Activated CD4-positive, alpha-beta T cell treated with anti-CD3 and anti-CD28 coated beads for 4 hours (primary cell): ENCODE measurements at regions not wholly inside any gene's neighbourhood (a gene's known extent, or its start where the extent isn't known, plus 50 kb on each side); places are given as distances from the start of the nearest gene placed in this dataset.

Source experiments
- DNase-seq, 2 donors: peaks; one replicate each; pipeline ENCODE4 v3.0.0-alpha.2; 2020

DNA sequence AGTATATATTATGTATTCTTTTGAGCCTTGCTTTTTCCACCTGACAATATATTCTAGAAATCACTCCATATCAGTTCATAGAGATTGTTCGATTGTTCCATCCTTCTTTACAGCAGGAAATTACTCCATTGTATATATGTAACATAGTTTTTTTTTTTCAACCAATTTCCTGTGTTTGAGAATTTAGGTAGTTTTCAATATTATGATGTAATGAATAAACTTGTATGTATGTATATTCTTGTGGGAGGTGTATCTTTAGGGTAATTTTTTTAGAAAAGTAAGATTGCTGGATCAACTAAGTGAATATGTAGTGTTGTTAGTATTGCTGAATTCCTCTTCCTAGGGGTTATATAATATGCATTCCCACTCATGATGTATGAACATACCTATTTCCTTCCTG is 165.9 kb upstream of the PITX1 start:
- DNase-seq, result no peak

DNA sequence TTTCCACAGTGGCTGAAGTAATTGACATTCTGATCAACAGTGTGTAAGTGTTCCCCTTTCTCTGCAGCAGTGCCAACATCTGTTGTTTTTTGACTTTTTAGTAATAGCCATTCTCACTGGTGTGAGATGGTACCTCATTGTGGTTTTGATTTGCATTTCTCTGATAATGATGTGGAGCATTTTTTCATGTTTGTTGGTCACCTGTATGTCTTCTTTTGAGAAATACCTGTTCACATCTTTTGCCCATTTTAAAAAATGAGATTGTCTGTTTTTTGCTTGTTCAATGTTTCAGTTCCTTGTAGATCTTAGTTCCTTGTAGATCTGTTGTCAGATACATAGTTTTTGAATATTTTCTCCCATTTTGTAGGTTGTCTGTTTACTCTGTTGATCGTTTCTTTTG is 162.5 kb upstream of the PITX1 start:
- DNase-seq, result no peak

DNA sequence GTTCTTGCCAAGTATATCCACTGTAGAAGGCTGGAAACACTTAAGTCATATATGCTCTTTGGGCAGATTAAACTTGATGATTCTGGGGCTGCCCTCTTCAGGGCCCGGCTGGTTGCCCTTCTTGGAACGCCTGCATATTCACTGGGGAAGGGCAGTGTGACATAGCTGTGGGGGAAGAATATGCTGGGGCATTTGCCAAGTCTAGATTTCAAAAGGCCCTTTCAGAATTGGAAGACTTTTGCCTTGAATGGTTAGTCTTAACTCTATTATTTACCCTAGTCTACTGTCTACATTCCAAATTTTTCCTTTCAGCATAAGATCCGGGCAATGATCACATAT is 161.2 kb upstream of the PITX1 start:
- DNase-seq, result no peak

DNA sequence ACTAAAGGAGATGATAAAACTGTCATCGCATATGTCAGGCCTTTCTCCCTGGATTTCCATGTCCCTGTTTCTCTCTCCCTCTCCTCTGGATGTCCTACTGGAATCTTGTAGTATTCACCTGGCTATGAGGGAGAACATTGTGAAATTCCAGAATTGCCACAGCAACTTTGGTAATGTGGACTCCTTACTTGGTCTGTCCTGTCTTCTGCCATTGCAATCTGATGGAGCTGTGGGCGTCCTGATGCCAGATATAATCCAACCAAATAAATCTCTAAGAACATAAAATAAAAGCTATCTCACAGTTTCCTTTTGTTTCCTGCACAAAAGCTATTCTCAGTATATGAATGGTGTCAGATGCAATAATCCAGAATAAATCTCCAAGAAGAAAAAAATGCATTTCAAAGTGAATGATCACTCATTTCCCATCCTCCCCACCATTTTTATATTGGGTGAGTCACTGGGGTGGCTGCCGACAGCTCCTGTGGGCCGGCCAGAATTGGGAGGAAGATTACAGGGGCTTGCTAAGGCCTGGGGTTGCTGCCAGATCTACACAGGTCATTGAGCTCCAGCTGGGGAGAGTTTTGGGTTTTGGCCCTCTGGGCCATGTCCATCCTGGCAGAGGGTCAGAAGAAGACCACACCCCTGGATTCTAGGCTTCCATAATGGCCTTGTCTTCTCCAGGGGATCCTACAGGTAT is 160.7 kb upstream of the PITX1 start:
- DNase-seq, result no peak

DNA sequence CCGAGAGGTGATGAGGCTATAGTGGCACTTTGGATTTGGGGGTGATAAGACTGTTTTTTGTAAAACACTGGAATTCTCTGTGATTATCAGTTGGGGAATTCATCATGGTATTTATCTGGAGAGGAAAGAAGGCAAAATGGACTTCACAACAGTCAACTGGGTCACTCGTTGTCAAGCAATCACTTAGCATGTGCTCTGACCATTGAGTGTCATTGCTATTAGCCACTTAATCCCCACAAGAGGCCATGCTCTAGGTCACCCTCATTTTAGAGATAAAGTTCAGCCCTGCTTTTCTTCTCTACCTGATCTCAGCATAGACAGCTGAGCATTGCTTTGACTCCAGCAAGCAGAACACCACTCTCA is 160.1 kb upstream of the PITX1 start:
- no peak for DNase-seq

DNA sequence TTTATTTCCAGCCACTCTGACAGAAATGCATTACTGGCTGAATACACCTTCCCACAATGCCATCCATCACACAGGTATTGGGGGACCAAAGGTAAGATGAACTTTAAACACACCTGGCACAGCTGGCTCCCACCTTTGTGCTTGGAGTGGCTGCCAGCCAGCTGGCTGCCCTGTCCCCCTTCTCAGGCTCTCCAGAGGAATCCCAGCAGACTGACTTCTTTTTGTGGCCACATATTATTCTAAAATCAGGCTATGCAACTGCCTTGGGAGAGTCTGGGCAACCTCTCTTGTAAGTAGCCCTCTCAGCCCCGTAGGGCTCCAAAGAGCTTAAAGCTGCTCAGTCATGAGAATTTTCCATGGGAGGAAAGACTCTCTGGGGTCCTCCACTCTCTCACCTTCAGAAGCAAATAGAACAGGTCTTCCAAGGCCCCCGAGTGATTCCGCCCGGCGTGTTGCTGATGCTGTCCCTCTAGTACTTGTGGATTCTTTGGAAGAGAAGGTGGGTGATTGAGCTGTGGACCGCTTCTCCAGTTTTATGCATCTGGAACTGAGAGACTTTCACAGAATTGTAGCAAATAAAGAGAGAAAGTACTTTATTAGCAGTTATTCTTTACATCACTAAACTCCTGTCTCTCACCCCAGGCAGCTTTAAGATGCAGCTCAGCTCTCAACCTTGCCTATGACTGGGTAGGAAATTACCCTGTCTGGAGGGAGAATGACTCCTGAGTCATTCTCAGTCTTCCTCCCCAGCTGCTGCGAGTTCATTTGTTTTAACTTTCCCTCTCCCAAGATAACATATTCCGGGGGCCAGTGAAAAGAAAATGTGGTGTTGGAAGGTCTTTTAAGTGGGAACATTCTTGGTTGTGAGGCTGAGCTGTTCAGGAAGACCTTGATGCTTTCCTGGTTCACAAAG is 159.4 kb upstream of the PITX1 start:
- no peak for DNase-seq

DNA sequence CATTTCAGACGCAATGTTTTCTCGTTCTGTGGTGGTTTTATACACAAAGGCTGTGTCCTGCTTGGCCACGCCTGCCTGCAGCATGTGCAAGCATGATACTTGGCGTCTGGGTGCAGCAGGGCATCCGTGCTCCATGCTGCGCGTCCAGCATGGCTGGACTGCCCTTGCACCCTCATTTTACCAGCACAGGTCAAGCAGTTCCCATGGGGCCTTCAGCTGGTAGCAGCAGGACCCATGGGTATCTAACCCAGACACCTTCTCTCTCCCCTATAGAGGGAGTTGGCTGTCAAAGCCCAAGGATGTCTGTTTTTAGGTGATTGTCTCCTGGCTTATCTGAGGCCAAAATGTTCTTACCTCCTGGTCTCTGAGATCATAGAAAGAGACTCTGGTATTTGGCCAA is 158.3 kb upstream of the PITX1 start:
- no peak for DNase-seq

DNA sequence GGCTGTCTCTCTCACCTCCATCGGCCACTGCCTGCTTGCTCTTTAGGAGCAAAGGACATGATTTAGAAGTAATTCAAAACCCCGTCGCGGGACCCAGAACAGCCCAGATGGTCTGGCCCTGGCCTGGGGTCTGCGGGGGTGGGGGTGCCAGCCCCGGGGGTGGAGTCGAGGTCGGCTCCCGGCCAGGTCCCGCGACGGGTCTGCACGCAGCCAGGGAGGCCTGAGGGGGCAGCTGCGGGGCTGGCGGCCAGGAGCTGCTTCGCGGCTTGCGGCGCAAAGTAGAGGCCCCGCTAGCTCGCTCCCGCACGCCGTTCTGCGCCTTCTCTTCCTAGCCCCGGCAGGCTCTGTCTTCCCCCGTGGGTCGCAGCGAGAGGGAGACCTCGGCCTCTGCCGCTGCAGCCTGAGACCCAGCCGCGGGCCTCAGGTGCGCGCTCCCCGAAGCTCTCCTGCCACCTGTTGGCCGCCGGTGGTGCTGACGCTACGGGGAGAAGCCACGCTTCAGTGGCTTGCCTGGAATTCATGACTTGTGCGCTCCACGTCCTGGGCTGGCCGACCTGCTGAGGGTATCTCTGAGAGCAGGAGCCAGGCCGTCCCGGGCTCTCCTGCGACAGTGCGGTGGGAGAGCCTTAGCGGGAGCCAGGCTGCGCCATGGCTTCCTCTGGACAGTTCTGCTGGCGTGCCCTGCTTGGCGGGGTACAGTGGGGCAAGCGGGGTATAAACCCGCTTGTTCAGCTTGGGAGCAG is 157.2 kb upstream of the PITX1 start:
- peak; percentile 52 to 66 for DNase-seq

DNA sequence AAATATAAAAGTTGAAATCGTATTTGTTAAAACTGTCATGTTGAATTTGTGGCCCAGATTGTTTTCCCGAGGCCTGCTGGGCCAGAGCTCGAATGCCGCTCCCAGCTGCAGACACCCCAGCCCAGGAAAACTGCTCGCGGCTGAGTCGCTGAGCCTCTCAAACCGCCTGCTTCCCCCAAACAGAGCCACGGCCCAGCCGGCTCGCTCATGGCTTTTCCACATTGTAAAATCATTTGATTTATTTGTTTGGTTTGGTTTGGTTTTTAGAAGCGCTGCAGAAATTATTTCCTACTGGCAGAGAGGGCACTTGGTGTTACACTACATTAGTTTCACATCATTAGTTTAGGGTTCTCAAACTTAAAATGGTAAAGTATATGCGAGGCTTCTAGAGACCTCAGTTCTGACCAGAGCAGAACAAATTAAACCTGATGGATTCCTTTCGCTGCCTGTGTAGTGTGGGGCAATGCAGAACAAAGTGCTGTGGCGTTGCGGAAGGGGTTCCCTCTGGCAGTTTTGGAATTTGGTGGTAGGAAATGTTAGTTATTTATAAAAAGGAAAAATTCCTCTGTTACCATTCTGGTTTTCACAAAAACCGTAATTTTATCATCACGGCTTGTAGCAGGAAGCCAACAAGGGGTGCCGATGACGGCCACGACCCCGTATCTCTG is 156.5 kb upstream of the PITX1 start:
- DNase-seq, result no peak

DNA sequence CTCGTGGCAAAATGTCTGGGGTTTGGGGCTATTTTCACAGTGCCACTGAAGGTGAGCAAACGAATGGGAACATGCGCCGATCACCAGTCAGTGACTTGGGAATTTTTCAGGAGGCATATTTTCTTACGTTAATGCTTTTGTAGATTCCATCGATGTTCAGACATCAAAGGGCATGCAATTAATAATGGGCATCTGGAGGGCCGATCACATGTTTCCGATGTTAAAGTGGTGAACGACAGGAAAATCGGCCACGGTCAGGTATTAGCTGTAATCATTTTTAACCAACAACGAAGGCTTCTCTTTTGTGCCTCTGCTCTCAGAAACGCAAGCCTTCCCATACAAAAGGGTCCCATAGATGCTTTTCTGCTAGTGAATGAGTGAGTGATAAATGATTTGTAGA is 155.0 kb upstream of the PITX1 start:
- DNase-seq, result no peak

DNA sequence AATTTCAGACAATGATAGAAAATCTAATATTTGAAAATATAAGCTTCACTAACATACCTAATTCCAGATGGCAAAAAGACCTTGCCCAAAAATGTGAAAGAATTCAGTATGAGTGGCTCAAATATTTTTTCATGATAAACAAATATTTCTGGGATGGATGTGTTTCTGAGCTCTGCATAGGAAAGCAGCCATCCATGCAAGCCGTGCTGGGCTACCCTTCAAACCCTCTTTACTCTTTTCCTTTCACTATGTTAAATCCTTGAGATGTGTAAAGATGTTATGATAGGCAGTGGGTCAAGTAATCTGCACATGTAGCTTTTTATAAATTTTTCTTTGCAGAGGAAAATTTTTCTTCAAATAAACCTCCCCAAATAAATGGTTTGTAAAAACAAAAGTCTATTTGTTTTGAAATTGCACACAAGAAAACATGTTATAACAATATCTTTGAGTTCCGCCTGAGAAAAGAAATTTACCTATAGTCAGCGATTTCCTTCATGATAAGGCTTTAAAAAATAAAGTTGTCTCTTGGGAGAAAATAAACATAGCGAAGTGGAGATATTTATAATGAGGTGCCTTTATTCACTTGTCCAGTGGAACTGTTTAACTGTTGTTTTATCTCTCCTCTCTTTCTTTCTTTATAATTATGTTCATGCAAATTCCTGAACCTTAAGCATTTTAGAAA is 154.3 kb upstream of the PITX1 start:
- no peak for DNase-seq

DNA sequence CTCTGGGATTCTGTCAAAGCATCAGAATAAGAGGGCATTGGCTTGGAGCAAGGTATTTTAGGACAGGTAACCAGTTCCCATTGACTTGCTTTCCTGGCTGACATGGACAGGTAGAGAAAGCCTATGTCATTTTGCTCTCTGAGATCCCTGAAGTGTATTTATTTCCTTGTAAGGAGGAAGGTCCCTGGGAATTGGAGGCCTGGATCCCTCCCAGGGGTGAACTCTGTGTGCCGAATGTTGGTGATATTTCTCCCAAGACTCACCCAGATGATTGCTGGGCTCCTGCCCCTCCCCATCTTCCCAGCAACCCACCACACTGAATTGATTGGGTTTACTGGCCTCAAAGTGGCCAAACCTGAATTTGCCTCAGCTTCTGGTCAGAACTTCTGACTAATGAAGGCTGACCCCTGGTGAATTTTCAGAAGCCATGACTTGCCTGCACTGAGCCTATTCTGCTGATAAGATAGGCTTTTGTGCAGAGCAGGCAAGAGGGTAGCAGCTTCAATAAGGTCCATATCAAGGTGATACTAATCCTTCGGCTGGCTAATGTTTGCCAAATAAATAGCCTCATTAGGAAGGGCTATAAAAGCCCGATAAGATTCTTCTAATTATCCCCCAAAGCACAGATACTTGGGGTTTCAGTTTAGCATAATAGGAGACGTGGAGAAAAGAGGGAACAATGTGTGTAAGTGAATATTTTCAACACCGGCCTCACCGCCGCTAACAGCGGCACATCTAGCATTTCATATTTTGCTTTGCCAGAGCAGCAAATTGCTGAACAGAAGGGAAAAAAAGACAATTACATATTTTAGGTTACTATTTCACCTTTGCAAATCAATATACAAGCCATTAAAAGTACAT is 152.9 kb upstream of the PITX1 start:
- no peak for DNase-seq

DNA sequence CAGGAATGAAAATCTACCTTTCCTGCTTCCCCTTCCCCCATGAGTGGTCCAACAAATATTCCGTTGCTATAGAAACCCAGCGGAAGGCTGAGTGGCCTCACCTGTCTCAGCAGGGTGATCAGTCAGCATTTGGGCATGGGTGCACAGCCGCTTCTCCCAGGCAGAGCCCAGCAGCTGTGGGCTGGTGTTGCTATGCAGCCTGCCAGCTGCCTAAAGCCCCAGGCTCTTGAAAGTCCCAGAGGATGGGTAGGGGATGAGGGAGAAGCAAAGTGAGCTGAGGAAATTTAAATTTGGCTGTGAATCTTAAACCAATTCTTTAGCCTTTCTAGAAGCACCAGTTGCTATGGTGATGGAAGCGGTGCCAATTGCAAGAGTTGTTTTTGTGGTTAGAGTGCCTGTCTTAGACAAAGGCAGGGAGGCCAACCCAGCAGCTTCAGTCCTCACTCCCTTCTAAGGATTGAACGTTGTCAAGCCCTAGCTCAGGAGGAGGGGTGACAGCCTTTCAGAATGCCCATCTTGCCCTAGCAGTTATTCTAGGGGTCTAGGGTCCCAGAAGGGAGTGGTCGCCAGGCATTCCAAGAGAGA is 151.5 kb upstream of the PITX1 start:
- DNase-seq, result no peak

DNA sequence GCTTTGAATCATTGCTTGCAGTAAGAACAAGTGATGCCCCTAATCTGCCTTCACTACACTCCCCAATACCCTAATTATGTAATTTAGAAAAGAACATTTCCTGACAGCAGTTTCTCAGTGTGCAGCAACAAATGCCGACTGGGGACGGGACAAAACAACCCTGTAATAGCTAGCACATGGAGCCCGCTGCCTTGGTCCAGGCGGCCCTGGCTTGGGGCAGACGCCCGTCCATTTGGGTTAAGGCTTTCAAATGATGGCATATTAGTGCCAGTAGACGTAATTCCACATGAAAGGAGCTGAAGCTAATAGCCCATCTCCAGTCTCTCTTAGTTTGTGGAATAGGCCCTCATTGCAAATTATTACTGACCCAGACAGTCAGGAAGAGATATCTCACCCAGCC is 150.6 kb upstream of the PITX1 start:
- DNase-seq, result no peak

DNA sequence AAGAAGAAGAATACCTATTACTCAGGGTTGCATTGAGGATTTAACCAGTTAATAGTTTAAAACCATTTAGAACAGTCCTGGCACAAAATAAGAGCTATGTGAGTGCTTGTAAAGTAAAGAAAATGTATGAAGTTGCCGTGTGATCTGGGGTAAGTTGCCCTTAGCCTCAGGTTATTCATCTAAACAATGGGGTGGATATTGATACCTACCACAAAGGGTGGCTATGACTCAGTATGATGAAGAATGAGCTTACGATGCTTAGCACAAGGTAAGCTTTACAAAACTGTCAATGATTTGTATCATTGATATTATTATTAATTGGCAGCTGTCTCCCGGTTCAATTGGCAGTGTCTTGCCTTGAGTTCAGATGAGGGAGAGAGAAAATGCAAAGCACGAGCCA is 149.4 kb upstream of the PITX1 start:
- DNase-seq, result no peak

DNA sequence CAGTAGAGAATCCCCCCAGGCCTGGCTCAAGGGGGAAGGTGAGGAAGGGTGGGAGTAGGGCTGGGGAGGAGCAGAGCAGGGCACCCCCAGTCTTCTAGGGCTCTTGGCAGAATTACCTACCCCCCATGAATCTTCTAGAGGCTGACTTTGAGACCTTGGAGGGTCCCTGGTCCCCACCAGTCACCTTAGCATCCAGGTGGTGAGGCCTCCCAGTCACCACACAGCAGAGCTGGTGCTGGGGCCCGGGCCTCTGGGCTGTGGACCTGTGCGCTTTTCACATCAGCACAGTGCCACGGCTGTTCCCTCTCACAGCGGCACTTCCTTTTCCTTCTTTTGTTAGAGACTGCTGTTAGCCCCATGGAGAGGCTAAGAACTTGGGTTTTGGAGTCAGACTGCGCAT is 148.6 kb upstream of the PITX1 start:
- no peak for DNase-seq

DNA sequence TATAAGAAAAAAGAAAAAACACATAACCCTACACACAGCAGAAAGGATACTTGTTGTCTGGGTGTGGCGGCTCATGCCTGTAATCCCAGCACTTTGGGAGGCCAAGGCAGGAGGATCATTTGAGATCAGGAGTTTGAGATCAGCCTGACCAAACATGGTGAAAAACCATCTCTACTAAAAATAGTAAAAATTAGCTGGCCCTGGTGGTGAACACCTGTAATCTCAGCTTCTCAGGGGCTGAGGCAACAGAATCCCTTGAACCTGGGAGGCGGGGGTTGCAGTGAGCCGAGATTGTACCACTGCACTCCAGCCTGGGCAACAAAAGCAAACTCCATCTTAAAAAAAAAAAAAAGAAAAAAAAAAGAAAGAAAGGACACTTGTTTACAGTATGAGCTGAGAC is 147.6 kb upstream of the PITX1 start:
- no peak for DNase-seq

DNA sequence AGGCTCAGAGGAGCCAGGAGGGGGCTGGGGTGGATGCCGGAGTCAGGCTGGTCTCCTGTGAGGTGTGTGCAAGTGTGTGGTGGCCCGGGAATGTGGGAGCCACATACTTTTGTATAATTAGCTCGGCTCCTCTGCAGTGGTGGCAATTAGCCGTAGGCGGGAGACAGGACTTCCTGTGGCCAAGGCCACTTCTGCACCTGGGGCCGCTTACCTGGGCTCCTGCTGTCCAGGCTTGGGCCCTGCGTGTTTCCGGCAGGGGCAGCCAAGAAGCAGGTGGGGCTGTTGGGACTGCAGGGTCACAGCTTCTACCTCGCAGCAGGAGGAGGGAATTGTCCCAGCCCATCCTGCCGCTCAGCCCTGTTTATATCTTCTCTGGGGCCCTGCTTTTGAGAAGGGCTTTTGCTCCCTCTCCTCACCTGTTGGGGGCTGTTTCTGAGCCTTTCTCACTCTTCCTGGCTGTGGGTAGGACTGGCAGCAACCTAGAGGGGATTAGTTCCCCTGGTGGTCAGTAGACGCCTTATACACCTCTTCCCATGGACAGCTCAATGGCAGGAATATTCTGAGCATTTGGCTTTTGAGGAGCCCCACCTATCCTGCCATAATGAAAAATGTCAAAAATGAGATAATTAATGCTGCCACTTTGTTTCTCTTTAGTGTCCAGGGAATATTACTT is 145.4 kb upstream of the PITX1 start:
- no peak for DNase-seq

DNA sequence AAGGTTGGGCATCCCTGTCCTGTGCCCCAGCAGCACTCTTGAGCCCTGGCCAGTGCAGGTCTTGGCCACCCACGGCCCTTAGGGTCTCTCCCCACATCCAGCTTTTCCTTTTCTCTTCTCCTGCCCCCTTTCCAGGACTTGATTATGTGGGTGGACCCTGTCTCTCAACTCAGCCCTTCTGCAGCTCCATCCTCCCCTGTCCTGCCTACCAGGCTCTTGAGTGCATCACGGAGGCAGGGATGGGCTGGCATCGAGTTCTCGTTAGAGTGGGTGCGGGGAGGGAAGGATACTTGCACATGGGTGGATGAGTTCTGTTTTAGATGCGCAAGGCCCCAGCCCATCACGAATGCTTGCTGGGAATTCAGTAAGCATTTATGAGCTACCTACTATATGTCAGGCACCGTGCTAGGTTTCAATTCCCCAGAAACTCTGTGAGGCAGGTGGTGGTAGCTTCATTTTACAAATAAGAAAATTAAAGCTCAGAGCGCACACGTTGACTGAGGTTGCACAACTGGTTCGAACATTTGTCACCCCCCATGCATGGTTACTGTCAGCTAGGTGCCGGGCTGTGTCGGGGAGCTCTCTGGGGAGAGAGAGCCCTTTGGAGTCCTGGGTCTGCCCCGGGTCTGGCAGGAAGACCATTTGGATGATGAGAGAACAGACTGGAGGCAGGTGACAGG is 144.6 kb upstream of the PITX1 start:
- DNase-seq, result no peak

DNA sequence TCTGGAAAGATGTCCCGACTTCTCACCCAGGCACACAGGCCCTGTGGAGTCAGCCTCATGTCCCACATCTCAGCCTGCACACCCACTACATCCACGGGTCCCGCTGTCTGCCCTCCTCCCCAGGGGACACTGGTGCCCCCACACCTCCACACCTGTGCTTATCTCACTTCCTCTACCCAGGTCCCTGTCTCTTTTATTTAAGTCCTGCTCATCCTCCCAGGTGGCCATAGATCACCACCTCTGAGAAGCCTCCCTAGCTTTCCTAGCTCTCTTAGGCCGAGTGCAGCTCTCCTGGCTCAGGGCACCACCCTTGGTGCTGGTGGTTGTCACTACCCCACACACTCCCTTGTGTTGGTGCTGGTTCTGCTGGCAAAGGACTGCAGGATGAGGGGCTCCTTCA is 143.6 kb upstream of the PITX1 start:
- no peak for DNase-seq
